Eye (tissue), 1 donor: ENCODE measurements at regions not wholly inside any gene's neighbourhood (a gene's known extent, or its start where the extent isn't known, plus 50 kb on each side); places are given as distances from the start of the nearest gene placed in this dataset.
A peak's percentile ranks its signal among the peaks of the same experiment; 100 is the strongest.
"Not testable (repeated sequence)": the region's sequence is repeated elsewhere in the genome, so short reads cannot be mapped to it uniquely, and the experiment has no call there.

Experiments used
- DNase-seq: peaks from one replicate; pipeline ENCODE4 v3.0.0-alpha.2; 2015

- no peak for DNase-seq
These were observed 71.6 kb downstream of the TFAP2A start for GRCh38 chr6:10343320-10343719.

GRCh38 chr6:10341605-10342004, 73.3 kb downstream of the TFAP2A start:
- no peak for DNase-seq

GRCh38 chr6:10338151-10338550, 76.7 kb downstream of the TFAP2A start:
- DNase-seq = no peak

GRCh38 chr6:10337376-10337775, 77.5 kb downstream of the TFAP2A start:
- DNase-seq = not testable (repeated sequence)

DNA sequence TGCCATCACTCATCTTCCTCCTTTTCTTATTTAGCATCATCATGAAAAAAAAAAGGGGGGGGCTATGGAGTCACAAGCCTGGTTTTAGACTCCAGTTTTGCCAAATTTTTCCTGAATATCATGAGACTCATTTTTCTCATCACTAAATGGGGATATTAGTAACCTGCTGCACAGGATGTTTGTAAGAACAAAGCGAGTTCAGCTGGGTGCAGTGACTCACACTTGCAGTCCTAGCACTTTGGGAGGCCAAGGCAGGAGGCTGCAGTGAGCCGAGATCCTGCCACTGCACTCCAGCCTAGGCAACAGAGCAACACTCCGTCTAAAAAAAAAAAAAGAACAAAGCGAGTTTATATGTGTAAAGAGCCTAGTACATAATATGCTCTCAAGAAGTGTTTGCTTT, 82.8 kb downstream of the TFAP2A start:
- DNase-seq = no peak

GRCh38 chr6:10331334-10331968, 83.4 kb downstream of the TFAP2A start:
- no peak for DNase-seq

DNA sequence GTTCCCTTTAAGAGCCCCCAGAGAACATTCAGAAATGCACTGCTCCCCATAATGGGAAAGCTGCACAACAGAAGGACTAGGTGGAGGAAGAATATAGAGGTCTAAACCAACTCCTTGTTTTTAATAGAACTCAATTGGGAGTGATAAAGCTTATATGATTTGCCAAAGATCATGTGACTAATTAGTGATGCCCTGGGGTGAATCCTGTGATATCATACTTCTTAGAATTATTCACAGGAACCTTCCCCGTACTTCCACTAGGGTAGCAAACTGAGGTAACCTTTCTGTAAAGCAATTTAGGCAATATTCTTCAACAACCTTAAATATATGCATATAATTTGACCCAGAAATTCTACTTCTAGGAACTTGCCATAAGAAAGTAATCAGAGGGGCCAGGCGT, 84.4 kb downstream of the TFAP2A start:
- DNase-seq = no peak

DNA sequence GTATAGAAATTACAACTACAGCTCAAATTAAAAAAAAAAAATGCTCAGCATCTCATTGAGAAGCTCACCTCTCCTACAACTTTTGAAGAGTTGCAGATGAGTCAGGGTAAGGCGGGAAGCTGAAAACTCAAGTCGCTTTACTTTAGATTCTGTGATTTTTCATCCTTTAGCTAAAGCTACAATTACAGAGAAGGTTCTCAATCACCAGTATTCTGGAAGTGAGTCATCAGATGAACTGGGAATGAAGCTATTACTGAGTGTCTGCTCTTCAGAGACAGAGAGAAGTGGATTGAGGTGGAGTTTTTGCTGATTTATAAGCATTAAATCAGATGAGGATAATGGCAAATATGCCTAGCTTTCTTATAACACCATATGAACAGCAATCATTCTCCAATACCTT, 91.9 kb downstream of the TFAP2A start:
- DNase-seq = no peak

- no peak for DNase-seq
These were observed 94.6 kb downstream of the TFAP2A start for GRCh38 chr6:10320291-10320690.

DNA sequence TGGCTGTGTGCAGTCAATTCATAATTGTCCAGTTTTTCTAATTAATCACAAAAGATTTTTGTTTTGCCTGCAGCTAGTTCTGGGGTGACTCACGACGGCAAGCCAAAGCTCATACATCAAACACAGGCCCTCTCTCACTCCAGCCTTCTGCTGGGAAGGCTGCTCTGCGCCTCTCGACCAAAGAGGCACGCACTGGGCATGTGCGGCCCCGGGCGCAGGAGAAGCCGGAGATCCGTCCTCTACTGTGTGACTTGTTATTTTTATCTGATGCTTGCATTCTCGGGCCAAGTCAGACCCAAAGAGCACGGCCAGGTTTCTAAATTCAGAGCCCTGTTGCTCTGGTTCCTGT, 98.5 kb downstream of the TFAP2A start:
- peak; percentile 43 for DNase-seq

DNA sequence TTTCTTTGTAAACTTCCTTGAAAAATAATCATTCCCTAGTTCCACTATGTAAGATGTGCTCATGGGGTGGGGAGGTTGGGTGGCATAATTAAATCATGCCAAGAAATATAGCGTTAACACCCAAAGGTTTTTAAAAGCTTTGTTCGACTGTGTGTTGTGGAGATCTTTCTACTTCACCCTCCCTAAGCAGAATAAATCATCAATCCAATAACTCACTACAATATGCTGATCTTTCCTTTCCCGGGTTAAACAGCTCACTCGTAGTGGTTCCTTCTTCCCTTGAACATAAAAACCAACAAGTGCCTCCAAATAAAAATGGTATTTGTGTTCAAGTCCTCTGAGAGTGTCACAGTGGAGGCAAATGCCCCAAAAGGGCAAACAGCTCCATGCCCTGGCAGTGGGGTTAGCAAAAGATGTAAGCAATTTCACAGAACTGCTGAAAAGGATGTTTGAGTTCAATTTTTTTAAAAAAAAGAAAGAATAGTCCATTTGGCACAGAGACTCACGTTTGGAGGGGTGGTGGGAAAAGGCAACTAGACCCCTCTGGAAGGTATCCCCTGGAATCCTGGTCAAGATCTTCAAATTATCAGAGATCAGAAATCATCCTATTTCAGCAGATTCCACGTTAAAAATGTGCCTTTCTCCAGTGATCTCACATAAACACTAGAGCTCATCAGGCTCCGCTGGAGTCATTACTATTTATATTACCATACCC, 99.1 kb downstream of the TFAP2A start:
- peak; percentile 5 for DNase-seq

GRCh38 chr6:10315034-10315433, 99.8 kb downstream of the TFAP2A start:
- peak; percentile 54 for DNase-seq

DNA sequence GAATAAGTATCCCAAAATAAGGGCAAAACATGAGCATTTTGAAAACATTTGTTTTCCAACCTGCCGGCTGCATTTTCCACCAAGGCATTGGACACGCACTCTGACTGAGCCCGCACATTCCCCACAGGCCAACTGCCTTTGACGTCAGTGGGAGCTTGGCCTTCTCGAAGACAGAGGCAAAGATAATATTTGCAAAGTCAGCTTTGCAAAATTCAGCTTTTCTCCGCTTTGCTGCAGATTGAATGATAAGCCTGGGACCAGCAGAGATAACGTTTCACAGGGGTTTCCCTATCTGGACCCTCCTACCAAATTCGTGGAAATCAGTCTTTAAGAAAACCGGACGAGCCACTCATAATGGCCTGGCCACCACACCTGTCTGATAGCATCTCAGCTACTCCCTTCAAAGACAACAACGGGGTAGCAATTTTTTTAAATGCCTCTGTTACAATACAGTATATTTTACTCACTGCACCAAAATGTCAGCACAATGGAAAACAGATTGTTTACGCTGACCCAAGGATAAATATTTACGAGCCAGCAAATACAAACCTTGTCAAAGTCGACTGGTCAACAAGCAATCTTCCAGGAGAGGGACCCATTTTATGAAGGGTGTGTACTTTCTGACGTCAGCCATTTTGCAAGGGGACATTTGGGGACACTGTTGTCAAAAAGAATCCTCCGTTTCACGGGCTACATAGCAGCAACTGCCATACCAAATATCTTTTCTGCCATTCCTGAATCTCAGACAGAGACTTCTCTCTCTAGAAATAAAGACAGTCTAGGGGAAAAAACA, 100.5 kb downstream of the TFAP2A start:
- DNase-seq = peak; percentile 11

DNA sequence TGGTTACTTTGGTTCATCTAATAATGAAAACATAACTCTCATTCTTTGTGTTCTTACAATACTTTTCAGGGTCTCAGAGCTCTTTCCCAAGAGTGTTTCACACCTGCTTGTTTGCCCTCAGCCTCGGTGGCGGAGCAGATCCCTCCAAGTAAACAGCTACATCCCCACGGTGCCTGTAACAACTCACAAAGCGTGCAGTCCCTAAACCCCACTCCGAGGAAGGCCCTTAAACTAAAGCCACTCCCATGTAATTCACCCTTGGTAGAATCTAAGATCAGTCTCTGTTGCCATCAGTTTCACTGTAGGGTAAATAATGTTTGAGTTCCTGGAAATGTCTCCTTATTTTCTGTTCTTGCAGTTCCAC, 101.1 kb downstream of the TFAP2A start:
- DNase-seq = no peak

- no peak for DNase-seq
These were observed 102.4 kb downstream of the TFAP2A start for GRCh38 chr6:10312445-10312844.

GRCh38 chr6:10311546-10312405, 103.1 kb downstream of the TFAP2A start:
- not testable (repeated sequence) for DNase-seq

- peak; percentile 4 for DNase-seq
These were observed 104.0 kb downstream of the TFAP2A start for GRCh38 chr6:10310826-10311225.

- no peak for DNase-seq
These were observed 104.6 kb downstream of the TFAP2A start for GRCh38 chr6:10310330-10310653.

- peak; percentile 10 for DNase-seq
These were observed 105.2 kb downstream of the TFAP2A start for GRCh38 chr6:10309457-10310329.

DNA sequence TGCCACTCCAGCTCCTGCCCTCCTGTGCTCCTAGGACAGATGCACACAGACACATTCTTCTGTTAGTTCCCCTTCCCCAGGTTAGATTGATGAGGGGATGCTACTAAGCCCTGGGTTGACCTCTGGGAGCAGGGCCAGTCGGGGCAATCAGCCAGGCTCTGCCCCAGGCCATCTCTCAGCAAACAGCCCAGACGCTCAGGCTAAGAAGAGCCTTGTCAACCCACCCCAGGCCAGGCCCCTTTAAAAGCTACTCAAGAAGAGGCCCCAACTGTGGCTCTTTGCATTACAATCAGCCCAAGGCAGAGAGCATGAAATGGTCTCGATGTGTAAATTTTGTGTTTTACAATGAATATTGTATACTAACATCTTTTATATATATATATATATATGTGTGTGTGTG, 107.4 kb downstream of the TFAP2A start:
- DNase-seq = no peak

GRCh38 chr6:10307028-10307427, 107.8 kb downstream of the TFAP2A start:
- DNase-seq = no peak

DNA sequence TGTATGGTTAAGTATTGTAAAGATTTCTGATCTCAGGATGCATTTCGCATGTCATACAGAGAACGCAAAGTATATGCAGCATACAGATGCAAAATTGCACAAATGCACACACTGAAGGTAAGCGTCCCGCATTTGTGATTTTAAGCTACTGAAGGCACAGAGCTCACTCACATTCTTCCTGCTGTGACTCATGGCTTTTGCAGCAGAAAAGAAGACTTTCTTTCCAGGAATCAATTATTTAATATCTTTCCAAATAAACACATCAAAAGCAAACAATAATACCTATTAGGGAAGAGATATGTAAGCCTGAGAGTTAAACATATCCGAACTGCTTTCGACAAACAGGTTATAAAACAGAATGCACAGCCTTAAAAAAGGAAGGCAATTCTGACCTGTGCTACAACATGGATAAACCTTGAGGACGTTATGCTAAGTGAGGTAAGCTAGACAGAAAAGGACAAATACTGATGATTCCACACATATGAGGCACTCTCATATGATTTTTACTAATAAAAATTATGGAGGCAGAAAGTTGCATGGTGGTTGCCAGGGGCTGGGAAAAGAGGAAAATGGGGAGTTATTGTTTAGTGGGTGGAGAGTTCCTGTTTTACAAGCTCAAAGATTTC, 109.0 kb downstream of the TFAP2A start:
- DNase-seq = no peak
